Cardiac fibroblast (primary cell): ENCODE measurements at regions not wholly inside any gene's neighbourhood (a gene's known extent, or its start where the extent isn't known, plus 50 kb on each side); places are given as distances from the start of the nearest gene placed in this dataset.

Source experiments
- DNase-seq, 2 donors: peaks; one replicate each; pipeline versions ENCODE4 v3.0.0 to v3.0.0-alpha.2; 2010; ENCODE audit warnings: low read depth in 2 of 2
- H3K4me3 ChIP-seq, 2 donors: replicated peaks in 1 of 2; 1 replicate in 1 of 2; 2 replicates in 1 of 2; pipeline ENCODE4 v1.5.1; 2011; ENCODE audit warnings: low read depth in 2 of 2, low read length in 2 of 2, mild to moderate bottlenecking in 2 of 2, moderate library complexity in 1 of 2
- CTCF ChIP-seq: IDR thresholded peaks from one replicate; pipeline ENCODE4 v1.5.1; 2011; ENCODE audit warnings: low read depth, mild to moderate bottlenecking, low read length, inconsistent platforms

DNA sequence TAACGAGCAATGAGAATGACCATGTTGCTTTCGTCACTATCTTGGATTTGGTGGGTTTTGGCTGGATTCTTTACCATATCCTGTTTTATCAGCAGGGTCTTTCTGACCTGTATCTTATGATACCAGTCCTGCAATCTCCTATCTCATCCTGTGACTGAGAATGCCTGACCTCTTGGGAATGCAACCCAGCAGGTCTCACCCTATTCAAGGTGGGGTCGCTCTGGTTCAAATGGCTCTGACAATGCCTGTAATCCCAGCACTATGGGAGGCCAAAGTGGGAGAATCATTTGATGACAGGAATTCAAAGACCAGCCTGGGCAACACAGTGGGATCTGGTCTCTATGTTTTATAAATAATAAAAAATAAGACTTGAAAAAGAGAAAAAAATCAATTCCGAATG lies 173.5 kb downstream of the ACTR3 start:
- DNase-seq = no peak
- H3K4me3 ChIP-seq = no peak overlapping the region
- TF ChIP-seq CTCF = no peak

DNA sequence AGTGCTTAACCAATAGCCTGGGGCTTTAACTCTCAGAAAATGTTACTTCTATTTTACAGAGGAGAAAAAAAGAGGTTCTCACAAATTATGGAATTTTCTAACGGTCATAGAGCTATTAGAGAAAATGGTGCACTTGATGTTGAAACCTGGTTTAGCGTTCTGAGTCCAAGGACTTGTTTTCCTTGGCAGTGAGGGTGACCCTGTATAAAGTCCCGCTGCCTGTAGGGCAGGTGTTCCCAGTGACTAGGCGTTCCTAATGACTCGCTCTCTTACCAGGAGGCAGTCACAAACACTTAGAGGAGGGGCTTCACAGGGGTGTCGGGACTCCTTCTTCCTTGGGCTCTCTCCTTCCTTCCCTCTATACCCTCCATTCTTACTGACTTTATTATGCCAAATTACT lies 175.8 kb downstream of the ACTR3 start:
- DNase-seq = no peak
- H3K4me3 ChIP-seq = no peak overlapping the region
- TF ChIP-seq CTCF = no peak

DNA sequence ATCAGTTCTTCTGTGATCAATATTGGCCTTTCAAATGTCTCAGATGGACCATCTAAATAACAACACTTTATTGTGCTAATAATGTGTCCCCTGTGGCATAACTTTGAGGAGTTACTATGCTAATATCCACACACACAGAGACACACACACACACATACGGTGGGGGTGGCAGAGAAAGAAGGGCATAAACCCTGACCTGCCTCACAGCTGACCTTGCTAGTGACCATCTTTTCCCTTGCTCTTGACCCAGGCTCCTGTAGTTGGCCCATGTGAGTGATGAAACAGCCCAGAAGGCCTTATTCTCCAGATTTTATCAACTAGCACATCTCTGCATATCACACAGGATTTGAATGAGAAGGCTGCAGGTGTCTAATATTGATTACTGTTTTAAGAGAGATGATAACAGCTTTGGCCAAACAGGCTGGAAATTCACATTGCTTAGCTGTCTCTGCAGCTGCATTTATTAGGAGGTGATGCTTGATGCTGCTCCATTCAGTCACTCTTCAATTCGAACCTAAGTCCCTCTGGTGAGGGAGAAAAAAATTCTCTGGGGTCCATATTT lies 176.4 kb downstream of the ACTR3 start:
- TF ChIP-seq CTCF = no peak
- no peak overlapping the region for H3K4me3 ChIP-seq
- DNase-seq = no peak

DNA sequence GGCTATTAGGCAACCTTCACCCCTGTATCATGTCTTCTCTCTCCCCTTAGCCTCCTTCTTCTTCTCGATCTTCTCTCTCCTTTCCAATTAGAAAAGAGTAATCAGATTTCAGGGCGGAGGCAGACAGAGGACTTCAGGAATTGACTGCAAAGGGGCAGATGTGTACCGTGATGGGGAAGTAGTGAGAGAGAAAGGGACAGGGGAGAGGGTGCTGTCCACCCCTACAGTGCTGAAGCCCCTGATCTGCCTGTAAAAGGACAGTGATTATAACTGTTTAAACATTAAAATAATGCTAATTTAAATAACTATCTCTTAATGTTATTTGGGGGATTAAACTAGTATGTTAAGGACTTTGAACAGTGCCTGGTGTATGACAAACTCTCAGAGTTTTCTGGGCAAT lies 178.5 kb downstream of the ACTR3 start:
- H3K4me3 ChIP-seq = no peak overlapping the region
- DNase-seq = no peak
- TF ChIP-seq CTCF = no peak

DNA sequence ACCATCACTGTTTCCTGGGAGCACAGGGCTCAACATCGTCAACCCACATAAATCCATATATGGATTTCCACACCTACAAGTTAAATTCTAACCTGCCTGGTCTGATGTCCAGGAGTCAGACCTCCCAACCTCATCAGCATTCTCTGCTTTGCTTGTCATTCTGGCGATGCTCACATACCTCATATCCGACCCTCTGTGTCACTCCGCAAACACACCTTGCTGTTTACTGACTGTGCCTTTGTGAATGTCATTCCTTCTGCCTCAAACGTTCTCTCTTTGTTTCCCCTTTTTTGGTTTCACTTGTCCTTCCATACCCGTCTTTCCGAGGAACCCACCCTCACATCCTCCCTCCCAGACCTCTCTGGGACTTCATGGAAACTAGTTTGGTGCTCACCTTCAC lies 187.1 kb downstream of the ACTR3 start:
- H3K4me3 ChIP-seq = no peak overlapping the region
- no peak for DNase-seq
- TF ChIP-seq CTCF = no peak

- no peak overlapping the region for H3K4me3 ChIP-seq
- no peak for DNase-seq
- no peak for TF ChIP-seq CTCF
Measured at GRCh38 chr2:114079366-114080004, 189.6 kb downstream of the ACTR3 start.
